ENCODE measurements at regions not wholly inside any gene's neighbourhood (a gene's known extent, or its start where the extent isn't known, plus 50 kb on each side); places are given as distances from the start of the nearest gene placed in this dataset.

GRCh38 chr13:79749566-79749965, 268.6 kb downstream of the NDFIP2 start:
- no peak for DNase-seq

GRCh38 chr13:79745081-79745480, 264.1 kb downstream of the NDFIP2 start:
- DNase-seq = no peak

GRCh38 chr13:79742923-79743322, 262.0 kb downstream of the NDFIP2 start:
- no peak for DNase-seq

DNA sequence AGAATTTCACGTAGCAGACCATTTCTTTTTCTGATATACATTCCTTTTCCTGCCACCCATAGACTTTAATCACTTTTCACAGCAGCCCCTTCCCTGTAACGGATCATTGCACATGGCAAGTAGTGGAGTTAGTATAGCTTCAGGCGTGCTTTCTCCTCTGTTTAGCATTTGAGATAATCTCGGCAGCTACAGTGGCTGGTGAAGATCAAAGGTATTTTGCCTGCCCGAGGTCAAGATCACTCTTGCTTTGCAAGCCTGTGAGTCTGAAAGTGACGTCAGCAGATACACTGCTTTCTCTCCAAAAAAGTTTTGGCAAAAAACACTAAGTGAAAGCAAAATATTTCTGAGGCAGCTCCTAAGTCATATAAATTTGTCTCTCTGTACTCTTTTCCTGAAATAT, 260.0 kb downstream of the NDFIP2 start:
- DNase-seq = no peak

GRCh38 chr13:79736356-79736755, 255.4 kb downstream of the NDFIP2 start:
- no peak for DNase-seq

DNA sequence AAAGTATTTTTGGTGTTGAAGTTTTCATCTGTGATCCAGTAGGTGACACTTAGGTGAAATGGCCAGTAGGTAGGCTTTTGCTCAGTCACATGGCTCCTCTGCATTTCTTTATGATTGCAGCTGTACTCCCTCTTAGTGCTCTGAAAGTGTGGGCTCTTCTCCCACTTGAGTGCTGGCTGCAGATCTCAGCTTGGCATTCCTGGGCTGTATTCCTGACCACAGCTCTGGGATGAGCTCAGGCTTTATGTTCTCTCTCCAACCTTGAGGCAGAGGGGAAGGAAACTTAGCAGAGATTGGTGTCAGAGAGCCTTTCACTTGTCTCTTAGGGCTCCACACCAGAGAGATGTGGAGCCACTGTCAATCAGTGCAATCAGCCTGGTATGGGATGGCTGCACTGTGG, 254.3 kb downstream of the NDFIP2 start:
- DNase-seq = no peak

GRCh38 chr13:79727086-79727485, 246.1 kb downstream of the NDFIP2 start:
- DNase-seq = no peak

DNA sequence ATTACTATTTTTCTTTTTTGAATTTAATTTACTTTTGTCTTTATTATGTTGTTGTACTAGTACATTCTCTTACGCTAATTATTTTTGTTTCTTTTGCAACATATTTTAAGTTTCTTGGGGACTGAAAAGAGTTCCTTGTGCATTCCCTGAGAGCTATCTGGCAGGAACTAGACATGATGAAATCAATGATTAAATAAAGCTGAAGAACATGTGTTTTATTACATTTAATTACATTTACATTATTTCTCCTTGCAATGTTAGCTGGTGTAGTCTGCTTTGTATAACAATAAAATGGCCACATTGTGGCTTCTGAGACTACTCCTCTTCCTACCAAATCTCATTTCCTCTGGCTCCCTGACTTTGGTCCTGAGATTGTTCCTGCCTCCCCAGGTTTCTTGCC, 244.9 kb downstream of the NDFIP2 start:
- no peak for DNase-seq

DNA sequence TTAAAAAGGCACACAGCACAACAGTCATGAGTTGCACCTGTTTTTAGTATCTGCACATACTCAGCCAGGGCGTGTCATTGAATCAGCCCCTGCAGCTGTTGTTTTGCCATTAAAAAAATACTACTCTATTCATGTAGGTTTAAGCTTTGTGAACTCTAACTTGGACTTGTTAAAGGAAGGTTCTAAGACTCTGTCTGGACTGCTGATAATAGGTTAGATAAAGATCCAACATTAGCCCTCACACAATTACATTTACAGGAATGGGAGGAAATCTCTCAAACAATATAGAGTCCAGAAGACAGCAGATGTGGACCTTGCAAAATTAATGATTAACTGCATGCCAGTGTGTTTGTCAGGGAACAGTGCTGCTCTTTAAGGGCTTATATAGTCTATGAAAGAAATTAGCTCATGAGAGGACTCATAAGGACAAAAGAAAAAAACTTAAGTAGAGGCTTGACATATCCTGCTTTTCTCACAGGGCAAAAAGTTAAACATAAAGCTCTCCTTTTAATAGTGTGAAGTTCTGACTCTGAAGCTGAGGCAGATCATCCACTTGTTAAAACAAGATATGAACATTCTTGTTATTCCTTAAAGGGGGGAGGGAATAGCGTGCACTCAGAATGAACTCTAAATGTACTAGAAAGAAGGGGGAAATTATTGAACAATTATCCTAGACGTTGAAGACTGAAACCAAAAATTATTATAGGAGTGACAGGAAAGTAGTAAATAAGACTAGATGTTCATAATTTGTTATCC, 243.6 kb downstream of the NDFIP2 start:
- no peak for DNase-seq

GRCh38 chr13:79723519-79724024, 242.6 kb downstream of the NDFIP2 start:
- DNase-seq = no peak

DNA sequence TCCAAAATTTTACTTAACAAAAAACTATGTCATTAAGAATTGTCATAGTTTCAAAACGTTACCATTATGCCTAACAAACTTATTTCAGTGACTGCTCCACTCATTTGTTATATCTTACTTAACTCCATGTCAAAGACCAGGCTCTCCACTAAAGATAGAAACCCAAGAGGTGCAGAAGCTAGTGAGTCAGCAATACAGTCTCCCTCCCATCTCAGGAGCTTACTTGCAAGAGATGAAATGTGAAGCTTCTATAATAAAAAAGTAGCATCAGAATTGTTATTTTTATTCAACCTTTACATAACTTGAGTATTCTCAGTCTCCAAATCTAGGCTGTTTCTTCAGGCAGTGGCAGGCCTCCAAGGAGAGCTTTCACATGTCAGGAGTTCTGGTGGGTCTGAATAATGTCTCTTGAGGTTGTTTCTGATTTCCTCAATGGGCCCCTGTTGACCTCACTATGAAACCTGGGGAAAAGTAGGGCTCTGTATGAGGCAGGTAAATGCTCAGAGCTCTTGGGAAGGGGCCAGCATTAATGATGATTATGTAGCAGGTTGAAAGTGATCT, 242.0 kb downstream of the NDFIP2 start:
- DNase-seq = no peak

- DNase-seq = no peak
Measured at GRCh38 chr13:79716191-79716590, 235.2 kb downstream of the NDFIP2 start.

DNA sequence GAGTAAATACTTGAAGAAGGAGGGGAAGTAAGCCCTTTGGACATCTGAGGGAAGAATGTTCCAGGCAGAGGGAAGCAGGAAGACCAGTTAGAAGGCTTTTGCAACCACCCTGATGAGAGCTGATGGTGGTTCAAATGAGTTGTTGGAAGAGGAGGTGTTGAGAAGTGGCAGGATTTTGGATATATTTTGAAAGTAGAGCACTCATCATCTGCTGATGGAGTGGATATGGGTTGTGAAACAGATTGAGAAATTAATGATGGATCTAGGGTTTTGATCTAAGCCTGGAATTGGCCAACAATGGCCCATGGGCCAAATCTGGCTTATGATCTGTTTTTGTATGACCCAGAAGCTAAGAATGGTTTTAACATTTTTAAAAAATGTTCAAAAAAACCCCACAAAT, 230.7 kb downstream of the NDFIP2 start:
- no peak for DNase-seq

DNA sequence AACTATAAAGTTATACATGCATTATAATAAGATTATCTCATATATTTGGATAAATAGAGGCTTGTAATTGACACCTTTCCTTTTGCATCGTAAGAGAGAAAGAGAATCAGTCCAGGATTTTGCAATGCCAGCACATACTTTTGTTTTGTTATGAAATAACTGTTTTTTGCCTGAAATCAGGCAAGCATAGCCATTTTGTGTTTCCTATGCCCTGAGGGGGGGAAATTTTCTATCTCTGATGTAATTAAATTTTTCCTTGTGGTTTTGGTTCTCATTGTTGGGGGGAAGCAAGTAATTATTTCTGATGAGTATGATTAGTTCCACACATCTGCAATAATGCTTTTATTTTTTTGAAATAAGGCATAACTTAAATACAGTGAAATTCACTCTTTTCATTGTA, 229.4 kb downstream of the NDFIP2 start:
- no peak for DNase-seq

DNA sequence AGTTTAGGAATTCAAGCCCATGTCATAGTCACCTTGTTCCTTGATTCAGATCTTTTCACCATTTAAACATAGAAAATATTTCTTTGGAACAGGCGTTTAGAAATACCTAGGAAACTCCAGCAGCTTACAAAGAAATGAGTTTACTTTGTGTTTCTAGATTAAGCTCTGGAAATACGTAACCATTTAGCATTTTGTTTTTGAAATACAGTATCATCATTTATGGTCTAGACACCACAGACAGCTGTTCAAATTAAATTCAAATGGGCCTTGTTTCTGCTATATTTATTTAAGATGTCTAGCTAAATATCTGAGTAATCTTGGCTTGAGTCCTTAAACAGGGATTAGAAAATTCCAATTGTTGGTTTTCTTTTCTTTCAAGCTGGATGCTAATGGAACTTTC, 228.5 kb downstream of the NDFIP2 start:
- no peak for DNase-seq

DNA sequence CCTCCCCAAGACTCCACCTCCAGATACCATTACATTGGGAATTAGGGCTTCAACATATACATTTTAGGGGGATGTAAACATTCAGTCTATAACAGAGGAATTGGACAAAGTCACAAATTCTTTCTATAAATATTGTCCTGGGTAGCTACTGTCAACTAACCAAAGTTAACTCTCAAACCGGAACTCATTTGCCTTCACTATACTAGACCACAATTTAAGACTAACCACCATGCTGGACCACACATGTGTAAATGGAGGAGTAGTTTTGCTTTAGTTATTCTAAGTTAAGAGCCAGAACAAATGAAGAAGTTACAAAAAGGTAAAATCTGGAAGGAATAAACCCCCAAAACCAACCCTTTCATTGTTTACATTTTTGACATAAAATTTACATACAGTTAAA, 222.8 kb downstream of the NDFIP2 start:
- no peak for DNase-seq

DNA sequence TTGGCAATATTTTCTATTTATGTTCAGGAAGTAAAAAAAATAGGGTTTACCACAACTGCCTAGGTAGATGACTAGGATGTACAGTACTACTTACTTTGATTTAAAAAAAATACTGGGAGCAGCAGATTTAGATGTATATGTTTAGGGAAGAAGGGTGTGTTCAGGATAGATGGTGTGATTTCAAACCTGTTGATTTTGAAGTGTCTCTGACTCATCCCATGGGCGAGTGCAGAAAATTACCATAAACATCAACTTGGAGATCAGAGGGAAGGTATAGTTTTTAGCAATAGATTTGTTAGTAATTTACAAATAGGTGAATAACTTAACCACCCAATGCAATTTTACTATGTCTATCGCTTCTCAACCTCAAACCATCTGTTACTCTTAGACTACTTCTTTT, 214.8 kb downstream of the NDFIP2 start:
- DNase-seq = no peak

DNA sequence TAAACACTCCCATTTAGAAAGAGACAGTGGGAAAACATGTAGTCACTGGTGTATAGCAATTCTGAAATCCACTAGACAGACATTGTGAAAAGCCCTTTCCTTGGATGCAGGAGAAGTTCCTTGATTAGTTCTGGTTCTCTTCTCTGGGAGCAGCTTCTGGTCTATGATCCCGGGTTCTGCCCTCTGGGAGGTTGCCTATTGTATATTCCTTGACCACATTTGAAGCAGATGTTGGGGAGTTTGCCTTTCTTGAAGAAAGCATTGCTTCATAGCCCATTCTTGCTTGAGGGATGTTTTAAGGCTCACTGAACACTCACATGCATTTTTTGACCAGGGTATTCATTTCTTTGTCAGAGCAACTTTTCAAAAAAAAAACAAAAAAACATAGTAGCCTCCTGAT, 211.9 kb downstream of the NDFIP2 start:
- no peak for DNase-seq

GRCh38 chr13:79691826-79692225, 210.9 kb downstream of the NDFIP2 start:
- no peak for DNase-seq

GRCh38 chr13:79688741-79689140, 207.8 kb downstream of the NDFIP2 start:
- no peak for DNase-seq

DNA sequence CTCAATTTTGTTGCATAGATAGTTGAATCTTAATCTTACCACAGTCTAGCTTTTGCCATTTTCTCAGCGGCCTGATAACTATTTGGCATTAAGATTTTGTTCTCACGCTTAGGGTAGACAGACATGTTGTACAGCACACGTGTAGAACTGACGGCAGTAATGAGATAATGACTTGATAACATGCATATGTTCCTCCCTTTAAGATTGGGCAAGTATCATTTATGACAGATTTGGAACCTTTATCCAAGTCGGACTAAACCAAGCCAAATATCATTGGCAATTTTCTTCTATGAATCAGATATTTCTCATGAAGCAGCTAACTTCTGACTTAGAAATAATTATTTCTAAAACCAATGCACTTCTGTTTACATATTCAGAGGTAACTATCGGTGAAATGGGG, 205.5 kb downstream of the NDFIP2 start:
- DNase-seq = no peak

DNA sequence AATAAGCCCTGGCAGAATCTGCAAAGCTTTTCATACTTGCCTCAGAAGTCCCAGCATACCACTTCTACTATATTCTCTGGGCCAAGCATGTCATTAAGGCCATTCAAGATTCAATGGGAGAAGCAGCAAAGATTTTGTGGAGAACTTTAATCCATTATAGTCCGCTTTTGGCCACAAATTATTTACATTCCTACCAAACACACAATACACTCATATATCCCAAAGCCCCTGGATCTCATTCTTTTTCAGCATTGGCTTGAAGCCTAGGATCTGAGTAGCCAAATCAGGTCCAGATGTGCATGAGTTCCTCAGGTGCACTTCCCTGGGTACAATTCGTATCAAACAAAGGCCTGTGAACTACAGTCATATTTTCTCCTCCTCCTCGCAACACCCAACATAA, 203.4 kb downstream of the NDFIP2 start:
- DNase-seq = no peak

DNA sequence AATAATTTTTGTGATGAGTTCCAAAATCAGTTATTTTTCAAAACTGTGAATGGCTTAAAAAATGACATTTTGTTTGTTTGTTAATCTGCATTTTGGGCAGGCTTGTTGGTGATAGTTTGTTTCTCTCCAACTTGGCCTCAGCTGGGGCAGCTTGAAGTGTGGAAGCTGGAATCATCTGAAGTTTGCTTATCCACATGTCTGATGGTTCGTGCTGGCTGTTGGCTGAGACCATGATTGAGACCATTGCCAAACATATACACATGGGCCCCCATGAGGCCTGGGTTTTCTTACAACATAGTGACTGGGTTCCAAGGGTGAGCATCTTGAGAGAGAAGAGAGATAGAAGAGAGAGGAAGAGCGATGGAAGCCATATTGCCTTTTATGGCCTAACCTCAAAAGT, 201.2 kb downstream of the NDFIP2 start:
- no peak for DNase-seq

DNA sequence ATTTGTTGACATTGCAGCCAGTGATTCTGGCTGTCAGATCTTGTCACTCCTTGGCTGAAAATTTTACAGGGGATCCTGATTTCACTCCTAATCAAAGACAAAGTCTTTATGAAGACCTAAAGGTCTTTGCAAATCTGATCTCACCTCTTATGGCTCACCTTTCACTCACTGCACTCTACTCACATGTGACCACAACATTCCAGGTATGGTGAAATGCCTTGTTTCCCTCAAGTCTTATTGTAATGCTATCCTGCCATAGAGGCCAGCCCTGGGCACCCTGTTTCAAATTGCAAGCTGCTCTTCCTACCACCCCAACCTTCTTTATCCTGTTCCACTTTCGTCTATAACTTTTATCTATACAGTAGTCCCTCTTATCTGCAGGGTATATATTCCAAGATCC, 200.1 kb downstream of the NDFIP2 start:
- no peak for DNase-seq

GRCh38 chr13:79680485-79680884, 199.5 kb downstream of the NDFIP2 start:
- no peak for DNase-seq

Data from NCI-H2171 (cell line).